ENCODE measurements at regions not wholly inside any gene's neighbourhood (a gene's known extent, or its start where the extent isn't known, plus 50 kb on each side); places are given as distances from the start of the nearest gene placed in this dataset.

GRCh38 chr5:158117467-158118160 is 258.7 kb upstream of the CLINT1 start:
- TF ChIP-seq, protein P1, sequence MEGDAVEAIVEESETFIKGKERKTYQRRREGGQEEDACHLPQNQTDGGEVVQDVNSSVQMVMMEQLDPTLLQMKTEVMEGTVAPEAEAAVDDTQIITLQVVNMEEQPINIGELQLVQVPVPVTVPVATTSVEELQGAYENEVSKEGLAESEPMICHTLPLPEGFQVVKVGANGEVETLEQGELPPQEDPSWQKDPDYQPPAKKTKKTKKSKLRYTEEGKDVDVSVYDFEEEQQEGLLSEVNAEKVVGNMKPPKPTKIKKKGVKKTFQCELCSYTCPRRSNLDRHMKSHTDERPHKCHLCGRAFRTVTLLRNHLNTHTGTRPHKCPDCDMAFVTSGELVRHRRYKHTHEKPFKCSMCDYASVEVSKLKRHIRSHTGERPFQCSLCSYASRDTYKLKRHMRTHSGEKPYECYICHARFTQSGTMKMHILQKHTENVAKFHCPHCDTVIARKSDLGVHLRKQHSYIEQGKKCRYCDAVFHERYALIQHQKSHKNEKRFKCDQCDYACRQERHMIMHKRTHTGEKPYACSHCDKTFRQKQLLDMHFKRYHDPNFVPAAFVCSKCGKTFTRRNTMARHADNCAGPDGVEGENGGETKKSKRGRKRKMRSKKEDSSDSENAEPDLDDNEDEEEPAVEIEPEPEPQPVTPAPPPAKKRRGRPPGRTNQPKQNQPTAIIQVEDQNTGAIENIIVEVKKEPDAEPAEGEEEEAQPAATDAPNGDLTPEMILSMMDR (IDR thresholded peaks at IDR 0.05; ENCODE audit: low read length): no peak
- no peak for TF ChIP-seq EZH2 (optimal IDR thresholded peaks at IDR 0.05; ENCODE audit: low read depth, low read length)

Data from MM.1S (cell line).